Endothelial cell of umbilical vein (primary cell): ENCODE measurements at regions not wholly inside any gene's neighbourhood (a gene's known extent, or its start where the extent isn't known, plus 50 kb on each side); places are given as distances from the start of the nearest gene placed in this dataset.

Experiments
- BruUV-seq: library from RNA; stranded (reverse); fragments of 400-500 nt; replicated peaks from 2 replicates; lab custom pipeline; 2021; lab: Mats Ljungman, UMichigan
- CTCF ChIA-PET: fragments of 300-600, 350-600 bp; sonication (Branson Sonifier 250); formaldehyde crosslinking; loops from one replicate; lab custom pipeline; 2021; ENCODE audit warnings: antibody characterized with exemption, inconsistent platforms; lab: Charles Lee
- POLR2A ChIA-PET: fragments of 300-600, 350-600 bp; sonication (Branson Sonifier 250); formaldehyde crosslinking; loops from one replicate; lab custom pipeline; 2021; ENCODE audit warnings: antibody characterized with exemption, inconsistent platforms; lab: Charles Lee
- DNase-seq: peaks from one replicate; pipeline ENCODE4 v3.0.0-alpha.2; 2011; ENCODE audit warnings: low read depth, low spot score
- FAIRE-seq: peaks from 2 replicates; lab custom pipeline; 2011; peaks lifted over from hg19 to GRCh38; lab: Jason Lieb, UNC
- H2AFZ ChIP-seq: 2 replicates; pipeline ENCODE4 v1.6.0; 2012; ENCODE audit warnings: low read depth, low read length, control low read depth, inconsistent platforms
- H3K27ac ChIP-seq: 2 replicates; pipeline ENCODE4 v1.5.1; 2011; ENCODE audit warnings: low read depth, mild to moderate bottlenecking, control low read depth, low read length, moderate library complexity; ENCODE audit not compliant: insufficient read depth
- H3K27me3 ChIP-seq, 2 experiments: 2 replicates each; pipeline versions ENCODE4 v1.6.0 to v1.6.1; 2011; ENCODE audit warnings: low read length in 2 of 2, mixed read lengths in 1 of 2; ENCODE audit not compliant: control insufficient read depth in 2 of 2, insufficient read depth in 2 of 2
- H3K36me3 ChIP-seq, 2 experiments: 2 replicates in 1 of 2; 3 replicates in 1 of 2; pipeline ENCODE4 v1.5.1; 2011; ENCODE audit warnings: low read length in 2 of 2, mild to moderate bottlenecking in 1 of 2, moderate library complexity in 1 of 2; ENCODE audit not compliant: control insufficient read depth in 2 of 2, insufficient read depth in 2 of 2; ENCODE audit errors: extremely low read depth in 1 of 2
- H3K4me1 ChIP-seq: 3 replicates; pipeline ENCODE4 v1.5.1; 2011; ENCODE audit warnings: mild to moderate bottlenecking, low read length; ENCODE audit not compliant: control insufficient read depth, insufficient read depth; ENCODE audit errors: extremely low read depth
- H3K4me2 ChIP-seq: 2 replicates; pipeline ENCODE4 v1.6.1; 2011; ENCODE audit warnings: low read length, control low read depth, mixed read lengths; ENCODE audit not compliant: insufficient read depth
- H3K4me3 ChIP-seq, 3 experiments: fragments of 200-600 bp in 1 of 3; sonication (generic), shearing (Covaris generic) in 1 of 3; replicated peaks in 1 of 3; 2 replicates each; pipeline ENCODE4 v1.5.1; 2011 to 2016; ENCODE audit warnings: control low read depth in 3 of 3, low read length in 3 of 3, mild to moderate bottlenecking in 2 of 3, inconsistent platforms in 1 of 3, low read depth in 1 of 3, moderate library complexity in 1 of 3; ENCODE audit not compliant: insufficient read depth in 1 of 3
- H3K79me2 ChIP-seq: 2 replicates; pipeline ENCODE4 v1.6.0; 2012; ENCODE audit warnings: low read length, inconsistent platforms; ENCODE audit not compliant: control insufficient read depth, insufficient read depth
- H3K9ac ChIP-seq: replicated peaks from 2 replicates; pipeline ENCODE3; 2011; ENCODE audit warnings: low read length, control low read depth; ENCODE audit not compliant: insufficient read depth; ENCODE audit errors: extremely low read depth
- H3K9me1 ChIP-seq: replicated peaks from 3 replicates; pipeline ENCODE4 v1.6.0; 2011; ENCODE audit warnings: mild to moderate bottlenecking, low read length; ENCODE audit not compliant: control insufficient read depth, insufficient read depth; ENCODE audit errors: extremely low read depth
- H3K9me3 ChIP-seq: replicated peaks from 2 replicates; pipeline ENCODE4 v1.5.1; 2012; ENCODE audit warnings: low read length, inconsistent platforms; ENCODE audit not compliant: control insufficient read depth, insufficient read depth
- H4K20me1 ChIP-seq: replicated peaks from 2 replicates; pipeline ENCODE3; 2011; ENCODE audit warnings: mild to moderate bottlenecking, low read length; ENCODE audit not compliant: control insufficient read depth, insufficient read depth; ENCODE audit errors: extremely low read depth
- CTCF ChIP-seq, 2 donors: IDR thresholded peaks; 1 replicate in 1 of 2; 2 replicates in 1 of 2; pipeline ENCODE4 v1.5.1; 2011; ENCODE audit warnings: low read length in 2 of 2, mild to moderate bottlenecking in 2 of 2, moderate library complexity in 2 of 2, control low read depth in 1 of 2, inconsistent platforms in 1 of 2, low read depth in 1 of 2; ENCODE audit not compliant: insufficient read depth in 1 of 2; ENCODE audit errors: extremely low read depth in 1 of 2
- EZH2 ChIP-seq: IDR thresholded peaks from 2 replicates; pipeline ENCODE4 v1.6.1; 2012; ENCODE audit warnings: borderline replicate concordance, low read depth, mild to moderate bottlenecking, moderate library complexity, low read length, inconsistent platforms; ENCODE audit not compliant: severe bottlenecking
- FOS ChIP-seq: IDR thresholded peaks from 2 replicates; pipeline ENCODE4 v1.6.1; 2011; ENCODE audit warnings: mild to moderate bottlenecking, low read length, moderate library complexity, borderline replicate concordance; ENCODE audit not compliant: insufficient read depth
- GATA2 ChIP-seq: IDR thresholded peaks from 2 replicates; pipeline ENCODE4 v1.7.0; 2011; ENCODE audit warnings: low read depth, mild to moderate bottlenecking, moderate library complexity, mixed read lengths, low read length; ENCODE audit not compliant: insufficient read length, insufficient read depth
- JUN ChIP-seq: IDR thresholded peaks from 2 replicates; pipeline ENCODE4 v1.6.1; 2011; ENCODE audit warnings: borderline replicate concordance, low read depth; ENCODE audit not compliant: insufficient read length, insufficient read depth
- MAX ChIP-seq: IDR thresholded peaks from 2 replicates; pipeline ENCODE4 v1.6.1; 2011; ENCODE audit not compliant: insufficient read depth, insufficient read length
- MYC ChIP-seq: IDR thresholded peaks from one replicate; pipeline ENCODE4 v1.6.1; 2011; ENCODE audit warnings: mild to moderate bottlenecking, low read depth, low read length
- POLR2A ChIP-seq: IDR thresholded peaks from 2 replicates; pipeline ENCODE4 v1.6.1; 2012; ENCODE audit warnings: low read depth, mild to moderate bottlenecking, control low read depth, low read length
- POLR2AphosphoS5 ChIP-seq: IDR thresholded peaks from 2 replicates; pipeline ENCODE4 v1.6.1; 2012; ENCODE audit warnings: low read depth, mild to moderate bottlenecking, control low read depth, low read length, moderate library complexity; ENCODE audit not compliant: insufficient read depth
- dilution Hi-C: fragments of 300-500 bp; cut with MboI; formaldehyde crosslinking; loops from one replicate; pipeline ENCODE4 v1.15.0; 2019; ENCODE audit warnings: low sequenced_read_pairs; ENCODE audit not compliant: extremely low pct_ligation_motif_present
- intact Hi-C: fragments of 100-400 bp; cut with micrococcal nuclease; formaldehyde crosslinking; loops from one replicate; pipeline ENCODE4 v1.10.0; 2022

DNA sequence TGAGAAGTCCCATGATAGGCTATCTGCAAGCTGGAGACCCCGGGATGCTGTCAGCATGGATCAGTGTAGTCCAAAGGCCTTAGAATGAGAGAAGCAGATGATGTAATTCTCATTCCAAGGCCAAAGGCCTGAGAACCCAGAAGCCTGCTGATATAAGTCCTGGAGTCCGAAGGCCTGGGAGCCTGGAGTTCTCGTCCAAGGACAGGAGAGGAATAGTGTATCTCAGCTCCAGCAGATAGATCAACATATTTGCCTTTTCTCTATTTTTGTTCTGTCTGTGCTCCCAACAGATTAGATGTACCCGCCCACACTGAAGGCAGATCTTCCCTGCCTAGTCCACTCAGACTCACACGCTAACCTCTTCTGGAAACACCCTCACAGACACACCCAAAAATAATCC lies 454.9 kb upstream of the CHAC2 start:
- Histone ChIP-seq H3K4me1 (no peaks in the 10 kb centered on the region), H3K9ac (no peak overlapping the region), H3K27ac (no peak overlapping the region), H3K79me2 (no peaks in the 10 kb centered on the region), H3K4me2 (no peak overlapping the region), H3K4me3 (no peak overlapping the region), H3K27me3 (no peaks in the 10 kb centered on the region), H3K9me3 (no peaks in the 10 kb centered on the region), H4K20me1 (no peaks in the 10 kb centered on the region), H2AFZ (no peak overlapping the region), H3K9me1 (no peaks in the 10 kb centered on the region), H3K36me3 (no peaks in the 10 kb centered on the region)
- dilution Hi-C loops: no loop called here
- DNase-seq (no peak), FAIRE-seq (no peak)
- TF ChIP-seq MAX (no peak), JUN (no peak), FOS (no peak), MYC (no peak), POLR2A (no peak), GATA2 (no peak), POLR2AphosphoS5 (no peak), EZH2 (no peak), CTCF (IDR thresholded peaks at IDR 0.05; ENCODE audit: extremely low read depth in 1 of 2, insufficient read depth in 1 of 2, low read depth in 1 of 2, low read length in 2 of 2) (no peak)
- no TSS peak for BruUV-seq
- intact Hi-C loops: no loop called here
- ChIA-PET CTCF (no interaction called here), POLR2A (no interaction called here)
